ENCODE measurements at regions not wholly inside any gene's neighbourhood (a gene's known extent, or its start where the extent isn't known, plus 50 kb on each side); places are given as distances from the start of the nearest gene placed in this dataset.

DNA sequence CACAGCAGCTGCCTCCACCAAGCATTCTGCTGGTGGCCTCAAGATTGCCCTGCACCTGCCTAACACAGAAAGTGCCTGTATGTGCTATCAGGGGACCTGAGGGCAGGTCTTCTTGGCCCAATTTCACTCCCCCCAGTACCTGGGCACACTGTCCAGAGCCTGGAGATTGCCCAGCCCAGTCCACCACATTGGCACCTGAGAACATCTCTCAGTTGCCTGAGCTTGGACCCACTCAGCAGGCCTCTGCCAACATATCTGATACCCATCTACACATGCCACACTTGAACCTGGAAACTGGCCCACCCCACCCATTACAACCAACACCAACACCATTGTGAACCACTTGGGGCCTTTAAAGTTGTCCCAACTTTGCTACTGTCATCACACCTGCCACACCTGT lies 1523.1 kb upstream of the CDH9 start:
- TF ChIP-seq CTCF (conservative IDR thresholded peaks at IDR 0.05; ENCODE audit: low read length) (no peak), EZH2phosphoT487 (IDR thresholded peaks at IDR 0.05; ENCODE audit: borderline replicate concordance, low read depth, low read length) (no peak)

Data from OCI-LY7 (cell line).